Keratinocyte (primary cell): ENCODE measurements at regions not wholly inside any gene's neighbourhood (a gene's known extent, or its start where the extent isn't known, plus 50 kb on each side); places are given as distances from the start of the nearest gene placed in this dataset.

Experiments used
- DNase-seq: peaks from one replicate; pipeline ENCODE4 v3.0.0-alpha.2; 2011; ENCODE audit warnings: low read depth, missing footprints, low spot score
- FAIRE-seq: peaks from 2 replicates; lab custom pipeline; 2011; peaks lifted over from hg19 to GRCh38; lab: Jason Lieb, UNC
- H2AFZ ChIP-seq: 2 replicates; pipeline ENCODE4 v1.6.0; 2012; ENCODE audit warnings: low read length, control low read depth, inconsistent platforms; ENCODE audit not compliant: control insufficient read depth
- H3K27ac ChIP-seq: 2 replicates; pipeline ENCODE4 v1.5.1; 2011; ENCODE audit warnings: low read length; ENCODE audit not compliant: control insufficient read depth, insufficient read depth
- H3K27me3 ChIP-seq: 3 replicates; pipeline ENCODE4 v1.6.0; 2011; ENCODE audit warnings: low read length; ENCODE audit not compliant: control insufficient read depth, insufficient read depth; ENCODE audit errors: extremely low read depth
- H3K36me3 ChIP-seq, 2 experiments: 2 replicates in 1 of 2; 3 replicates in 1 of 2; pipeline ENCODE4 v1.5.1; 2011; ENCODE audit warnings: low read length in 2 of 2, mild to moderate bottlenecking in 1 of 2; ENCODE audit not compliant: control insufficient read depth in 2 of 2, insufficient read depth in 2 of 2; ENCODE audit errors: extremely low read depth in 1 of 2
- H3K4me1 ChIP-seq: 3 replicates; pipeline ENCODE4 v1.5.1; 2011; ENCODE audit warnings: low read length; ENCODE audit not compliant: control insufficient read depth, insufficient read depth; ENCODE audit errors: extremely low read depth
- H3K4me2 ChIP-seq: 3 replicates; pipeline ENCODE4 v1.6.0; 2011; ENCODE audit warnings: low read depth, low read length; ENCODE audit not compliant: control insufficient read depth, insufficient read depth; ENCODE audit errors: extremely low read depth
- H3K4me3 ChIP-seq, 3 experiments: fragments of 200-600 bp in 1 of 3; sonication (generic) in 1 of 3; 2 replicates in 2 of 3; 3 replicates in 1 of 3; pipeline ENCODE4 v1.5.1; 2011 to 2016; ENCODE audit warnings: low read length in 3 of 3, mild to moderate bottlenecking in 3 of 3, control low read depth in 2 of 3, inconsistent platforms in 1 of 3, low read depth in 1 of 3, mixed read lengths in 1 of 3, mixed run types in 1 of 3, moderate library complexity in 1 of 3; ENCODE audit not compliant: control insufficient read depth in 2 of 3, insufficient read depth in 2 of 3; ENCODE audit errors: extremely low read depth in 1 of 3
- H3K79me2 ChIP-seq: 2 replicates; pipeline ENCODE4 v1.6.0; 2012; ENCODE audit warnings: low read length; ENCODE audit not compliant: control insufficient read depth, insufficient read depth
- H3K9ac ChIP-seq: 3 replicates; pipeline ENCODE4 v1.6.0; 2011; ENCODE audit warnings: low read length; ENCODE audit not compliant: control insufficient read depth, insufficient read depth; ENCODE audit errors: extremely low read depth
- H3K9me1 ChIP-seq: 3 replicates; pipeline ENCODE4 v1.6.0; 2011; ENCODE audit warnings: low read length; ENCODE audit not compliant: control insufficient read depth, insufficient read depth; ENCODE audit errors: extremely low read depth
- H3K9me3 ChIP-seq: 2 replicates; pipeline ENCODE4 v1.5.1; 2012; ENCODE audit warnings: low read depth, low read length; ENCODE audit not compliant: control insufficient read depth
- H4K20me1 ChIP-seq: 3 replicates; pipeline ENCODE4 v1.6.0; 2011; ENCODE audit warnings: low read length; ENCODE audit not compliant: control insufficient read depth, insufficient read depth; ENCODE audit errors: extremely low read depth
- EZH2 ChIP-seq: IDR thresholded peaks from one replicate; pipeline ENCODE4 v1.6.1; 2012; ENCODE audit warnings: inconsistent platforms, mild to moderate bottlenecking, low read length, moderate library complexity
- dilution Hi-C: fragments of 300-500 bp; cut with MboI; formaldehyde crosslinking; loops from one replicate; pipeline ENCODE4 v1.7.0; 2020; ENCODE audit warnings: low sequenced_read_pairs; ENCODE audit not compliant: extremely low pct_ligation_motif_present
- TF ChIP-seq, protein P1 (sequence below), 3 experiments: IDR thresholded peaks in 1 of 3; conservative IDR thresholded peaks in 1 of 3; optimal IDR thresholded peaks in 1 of 3; 2 replicates in 2 of 3; 3 replicates in 1 of 3; pipeline versions ENCODE3 to v1.5.1; 2011; ENCODE audit warnings: low read length in 3 of 3, mild to moderate bottlenecking in 3 of 3, moderate library complexity in 2 of 3, control low read depth in 1 of 3, inconsistent platforms in 1 of 3; ENCODE audit not compliant: insufficient read depth in 2 of 3; ENCODE audit errors: extremely low read depth in 1 of 3

DNA sequence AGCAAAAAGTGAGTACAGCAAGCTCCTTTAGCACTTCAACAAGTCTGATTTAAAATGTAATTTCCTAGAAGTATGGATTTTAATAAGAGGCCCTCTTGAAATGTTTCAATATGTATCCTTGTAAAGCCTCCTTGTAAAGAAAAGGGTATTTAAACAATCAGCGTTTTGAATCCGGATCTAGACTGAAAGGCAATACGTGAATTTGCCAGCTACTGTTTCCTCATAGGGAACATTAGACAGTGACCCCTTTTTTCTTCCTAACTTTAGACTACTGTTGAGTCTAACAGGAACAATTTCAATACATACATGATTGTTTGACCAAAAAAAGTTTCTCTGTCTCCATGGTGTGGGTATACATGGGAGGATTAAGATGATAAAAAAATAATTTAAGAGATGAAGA, 395.0 kb downstream of the TFAP2A start:
- Histone ChIP-seq H3K4me3 (no peak overlapping the region), H3K9me1 (no peaks in the 10 kb centered on the region), H3K27me3 (no peaks in the 10 kb centered on the region), H4K20me1 (no peaks in the 10 kb centered on the region), H3K36me3 (no peaks in the 10 kb centered on the region), H3K27ac (no peak overlapping the region), H3K4me1 (no peaks in the 10 kb centered on the region), H2AFZ (no peak overlapping the region), H3K9me3 (no peaks in the 10 kb centered on the region), H3K4me2 (no peak overlapping the region), H3K9ac (no peak overlapping the region), H3K79me2 (no peaks in the 10 kb centered on the region)
- DNase-seq = no peak
- dilution Hi-C loops = no loop called here
- TF ChIP-seq, protein P1, sequence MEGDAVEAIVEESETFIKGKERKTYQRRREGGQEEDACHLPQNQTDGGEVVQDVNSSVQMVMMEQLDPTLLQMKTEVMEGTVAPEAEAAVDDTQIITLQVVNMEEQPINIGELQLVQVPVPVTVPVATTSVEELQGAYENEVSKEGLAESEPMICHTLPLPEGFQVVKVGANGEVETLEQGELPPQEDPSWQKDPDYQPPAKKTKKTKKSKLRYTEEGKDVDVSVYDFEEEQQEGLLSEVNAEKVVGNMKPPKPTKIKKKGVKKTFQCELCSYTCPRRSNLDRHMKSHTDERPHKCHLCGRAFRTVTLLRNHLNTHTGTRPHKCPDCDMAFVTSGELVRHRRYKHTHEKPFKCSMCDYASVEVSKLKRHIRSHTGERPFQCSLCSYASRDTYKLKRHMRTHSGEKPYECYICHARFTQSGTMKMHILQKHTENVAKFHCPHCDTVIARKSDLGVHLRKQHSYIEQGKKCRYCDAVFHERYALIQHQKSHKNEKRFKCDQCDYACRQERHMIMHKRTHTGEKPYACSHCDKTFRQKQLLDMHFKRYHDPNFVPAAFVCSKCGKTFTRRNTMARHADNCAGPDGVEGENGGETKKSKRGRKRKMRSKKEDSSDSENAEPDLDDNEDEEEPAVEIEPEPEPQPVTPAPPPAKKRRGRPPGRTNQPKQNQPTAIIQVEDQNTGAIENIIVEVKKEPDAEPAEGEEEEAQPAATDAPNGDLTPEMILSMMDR (optimal IDR thresholded peaks at IDR 0.05 in 1 of 3, IDR thresholded peaks at IDR 0.05 in 1 of 3, conservative IDR thresholded peaks at IDR 0.05 in 1 of 3; ENCODE audit: extremely low read depth in 1 of 3, insufficient read depth in 2 of 3, low read length in 3 of 3) = no peak
- TF ChIP-seq EZH2 = no peak
- FAIRE-seq = no peak

DNA sequence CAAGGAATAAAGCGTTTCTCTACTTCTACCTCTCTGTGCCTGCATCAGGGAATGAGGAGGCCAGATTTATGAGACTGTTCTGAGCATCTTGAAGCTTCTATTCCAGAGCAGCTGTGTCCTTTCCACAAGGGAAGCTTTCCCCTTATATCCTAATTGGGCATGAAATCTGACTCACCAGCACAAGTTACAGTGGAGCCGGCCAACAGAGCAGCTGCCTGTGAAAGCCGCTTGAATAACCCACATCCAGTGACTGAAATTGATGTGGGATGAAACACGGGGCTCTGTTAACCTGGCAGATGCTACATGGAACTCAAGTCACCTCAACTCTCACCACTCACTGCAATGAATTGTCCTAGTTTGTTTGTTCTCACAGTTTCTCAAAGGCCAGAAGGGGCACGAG, 400.3 kb downstream of the TFAP2A start:
- no peaks in the 10 kb centered on the region for H3K9me3 ChIP-seq
- no peak overlapping the region for H3K4me2 ChIP-seq

More for the DNA sequence above, 400.3 kb downstream of the TFAP2A start:
- H4K20me1 ChIP-seq = no peaks in the 10 kb centered on the region
- H3K79me2 ChIP-seq = no peaks in the 10 kb centered on the region
- H3K9me1 ChIP-seq = no peaks in the 10 kb centered on the region
- no peaks in the 10 kb centered on the region for H3K27me3 ChIP-seq
- TF ChIP-seq EZH2 = no peak
- TF ChIP-seq, protein P1 (optimal IDR thresholded peaks at IDR 0.05 in 1 of 3, IDR thresholded peaks at IDR 0.05 in 1 of 3, conservative IDR thresholded peaks at IDR 0.05 in 1 of 3; ENCODE audit: extremely low read depth in 1 of 3, insufficient read depth in 2 of 3, low read length in 3 of 3) = no peak
- H3K4me1 ChIP-seq = no peaks in the 10 kb centered on the region
- no peak overlapping the region for H3K4me3 ChIP-seq
- no peak overlapping the region for H3K27ac ChIP-seq
- dilution Hi-C loops = no loop called here
- DNase-seq (no peak), FAIRE-seq (no peak)
- H2AFZ ChIP-seq = no peak overlapping the region
- H3K9ac ChIP-seq = no peak overlapping the region
- no peaks in the 10 kb centered on the region for H3K36me3 ChIP-seq
